ENCODE measurements at regions not wholly inside any gene's neighbourhood (a gene's known extent, or its start where the extent isn't known, plus 50 kb on each side); places are given as distances from the start of the nearest gene placed in this dataset.
"Not testable (repeated sequence)": the region's sequence is repeated elsewhere in the genome, so short reads cannot be mapped to it uniquely, and the experiment has no call there.

- not testable (repeated sequence) for H3K36me3 ChIP-seq (ENCODE audit: insufficient read depth, low read length); H2AFZ ChIP-seq (ENCODE audit: low read length); H3K27ac ChIP-seq (ENCODE audit: low read length); H3K4me3 ChIP-seq (ENCODE audit: low read length); H3K27me3 ChIP-seq (ENCODE audit: low read length); H3K4me1 ChIP-seq (ENCODE audit: low read length); DNase-seq; H4K20me1 ChIP-seq (ENCODE audit: insufficient read depth, low read depth, low read length); H3K4me2 ChIP-seq (ENCODE audit: low read depth, low read length, poor library complexity, severe bottlenecking); H3K9me2 ChIP-seq (replicated peaks; ENCODE audit: insufficient read depth, low read length); H3K79me2 ChIP-seq (ENCODE audit: low read length); H3K9me3 ChIP-seq (ENCODE audit: low read length); H3K9ac ChIP-seq (ENCODE audit: low read length)
Measured at GRCh38 chr6:57708061-57708460, 390.6 kb downstream of the PRIM2 start.

- not testable (repeated sequence) for H3K9ac ChIP-seq (ENCODE audit: low read length); H3K9me2 ChIP-seq (replicated peaks; ENCODE audit: insufficient read depth, low read length); H4K20me1 ChIP-seq (ENCODE audit: insufficient read depth, low read depth, low read length); H3K4me3 ChIP-seq (ENCODE audit: low read length); DNase-seq; H3K79me2 ChIP-seq (ENCODE audit: low read length); H3K4me1 ChIP-seq (ENCODE audit: low read length); H2AFZ ChIP-seq (ENCODE audit: low read length); H3K4me2 ChIP-seq (ENCODE audit: low read depth, low read length, poor library complexity, severe bottlenecking); H3K36me3 ChIP-seq (ENCODE audit: insufficient read depth, low read length); H3K27ac ChIP-seq (ENCODE audit: low read length); H3K27me3 ChIP-seq (ENCODE audit: low read length); H3K9me3 ChIP-seq (ENCODE audit: low read length)
Measured at GRCh38 chr6:57722546-57722945, 405.1 kb downstream of the PRIM2 start.

DNA sequence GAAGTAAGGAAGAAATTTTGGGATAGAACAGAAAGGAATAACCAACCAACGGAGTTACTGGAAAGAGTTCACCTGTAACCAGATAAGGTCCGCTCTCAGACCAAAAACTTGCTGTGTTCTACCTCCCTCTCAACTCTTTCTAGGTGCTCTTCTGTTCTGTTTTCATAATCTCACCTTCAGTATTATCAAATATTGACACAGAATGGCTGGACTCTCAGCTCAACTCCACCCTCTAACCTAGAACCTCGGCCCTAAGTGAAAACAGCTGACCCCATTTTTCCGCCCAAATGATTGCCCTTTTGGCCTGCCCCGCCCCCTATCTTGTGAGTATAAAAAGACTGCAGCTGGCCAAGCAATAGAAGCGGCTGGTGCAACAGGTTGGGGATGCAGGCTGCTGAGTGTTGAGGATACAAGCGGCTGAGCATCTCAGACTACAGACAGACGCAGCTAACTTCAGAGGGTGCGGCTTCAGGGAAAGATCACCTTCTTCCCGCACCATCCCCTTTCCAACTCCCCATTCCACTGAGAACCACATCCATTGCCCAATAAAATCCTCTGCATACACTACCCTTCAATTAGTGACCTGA is 406.5 kb downstream of the PRIM2 start:
- H3K27me3 ChIP-seq (ENCODE audit: low read length); DNase-seq; H3K79me2 ChIP-seq (ENCODE audit: low read length); H3K27ac ChIP-seq (ENCODE audit: low read length); H3K9me2 ChIP-seq (replicated peaks; ENCODE audit: insufficient read depth, low read length); H3K36me3 ChIP-seq (ENCODE audit: insufficient read depth, low read length); H3K4me1 ChIP-seq (ENCODE audit: low read length); H3K4me3 ChIP-seq (ENCODE audit: low read length); H2AFZ ChIP-seq (ENCODE audit: low read length); H4K20me1 ChIP-seq (ENCODE audit: insufficient read depth, low read depth, low read length); H3K9me3 ChIP-seq (ENCODE audit: low read length); H3K4me2 ChIP-seq (ENCODE audit: low read depth, low read length, poor library complexity, severe bottlenecking); H3K9ac ChIP-seq (ENCODE audit: low read length): not testable (repeated sequence)

- not testable (repeated sequence) for H3K4me2 ChIP-seq (ENCODE audit: low read depth, low read length, poor library complexity, severe bottlenecking); H3K27ac ChIP-seq (ENCODE audit: low read length); H3K79me2 ChIP-seq (ENCODE audit: low read length); H2AFZ ChIP-seq (ENCODE audit: low read length); H4K20me1 ChIP-seq (ENCODE audit: insufficient read depth, low read depth, low read length); H3K4me3 ChIP-seq (ENCODE audit: low read length); H3K9me2 ChIP-seq (replicated peaks; ENCODE audit: insufficient read depth, low read length); H3K4me1 ChIP-seq (ENCODE audit: low read length); H3K36me3 ChIP-seq (ENCODE audit: insufficient read depth, low read length); DNase-seq; H3K27me3 ChIP-seq (ENCODE audit: low read length); H3K9ac ChIP-seq (ENCODE audit: low read length); H3K9me3 ChIP-seq (ENCODE audit: low read length)
Measured at GRCh38 chr6:57729407-57729806, 412.0 kb downstream of the PRIM2 start.

GRCh38 chr6:57730726-57731125 is 413.3 kb downstream of the PRIM2 start:
- not testable (repeated sequence) for H4K20me1 ChIP-seq (ENCODE audit: insufficient read depth, low read depth, low read length); H3K36me3 ChIP-seq (ENCODE audit: insufficient read depth, low read length); H3K9me3 ChIP-seq (ENCODE audit: low read length); H3K27ac ChIP-seq (ENCODE audit: low read length); H3K27me3 ChIP-seq (ENCODE audit: low read length); H3K9me2 ChIP-seq (replicated peaks; ENCODE audit: insufficient read depth, low read length); H2AFZ ChIP-seq (ENCODE audit: low read length); H3K4me1 ChIP-seq (ENCODE audit: low read length); H3K9ac ChIP-seq (ENCODE audit: low read length); H3K4me3 ChIP-seq (ENCODE audit: low read length); H3K4me2 ChIP-seq (ENCODE audit: low read depth, low read length, poor library complexity, severe bottlenecking); DNase-seq; H3K79me2 ChIP-seq (ENCODE audit: low read length)

GRCh38 chr6:57747716-57748115 is 430.3 kb downstream of the PRIM2 start:
- H3K27me3 ChIP-seq (ENCODE audit: low read length); H3K9me3 ChIP-seq (ENCODE audit: low read length); H3K27ac ChIP-seq (ENCODE audit: low read length); H3K4me3 ChIP-seq (ENCODE audit: low read length); H3K4me1 ChIP-seq (ENCODE audit: low read length); H4K20me1 ChIP-seq (ENCODE audit: insufficient read depth, low read depth, low read length); H3K9me2 ChIP-seq (replicated peaks; ENCODE audit: insufficient read depth, low read length); H3K4me2 ChIP-seq (ENCODE audit: low read depth, low read length, poor library complexity, severe bottlenecking); H2AFZ ChIP-seq (ENCODE audit: low read length); H3K36me3 ChIP-seq (ENCODE audit: insufficient read depth, low read length); H3K9ac ChIP-seq (ENCODE audit: low read length); DNase-seq; H3K79me2 ChIP-seq (ENCODE audit: low read length): not testable (repeated sequence)

DNA sequence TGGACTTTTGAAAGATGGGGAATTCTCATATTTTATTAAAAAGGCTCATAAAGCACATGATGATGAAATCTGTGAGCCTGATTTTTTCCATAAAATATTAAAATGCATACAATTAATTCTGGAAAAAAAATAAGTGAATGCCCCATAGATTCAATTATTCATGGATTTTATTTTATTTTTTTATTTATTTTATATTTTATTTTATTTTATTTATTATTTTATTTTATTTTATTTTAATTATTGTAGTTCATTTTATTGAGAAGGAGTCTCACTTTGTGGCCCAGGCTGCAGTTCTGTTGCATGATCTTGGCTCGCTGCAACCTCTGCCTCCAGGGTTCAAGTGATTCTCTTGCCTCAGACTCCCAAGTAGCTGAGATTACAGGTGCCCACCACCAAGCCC is 442.4 kb downstream of the PRIM2 start:
- H3K9ac ChIP-seq (ENCODE audit: low read length); H3K79me2 ChIP-seq (ENCODE audit: low read length); H4K20me1 ChIP-seq (ENCODE audit: insufficient read depth, low read depth, low read length); H3K4me3 ChIP-seq (ENCODE audit: low read length); H3K27me3 ChIP-seq (ENCODE audit: low read length); DNase-seq; H3K9me3 ChIP-seq (ENCODE audit: low read length); H3K36me3 ChIP-seq (ENCODE audit: insufficient read depth, low read length); H2AFZ ChIP-seq (ENCODE audit: low read length); H3K27ac ChIP-seq (ENCODE audit: low read length); H3K4me2 ChIP-seq (ENCODE audit: low read depth, low read length, poor library complexity, severe bottlenecking); H3K9me2 ChIP-seq (replicated peaks; ENCODE audit: insufficient read depth, low read length); H3K4me1 ChIP-seq (ENCODE audit: low read length): not testable (repeated sequence)

DNA sequence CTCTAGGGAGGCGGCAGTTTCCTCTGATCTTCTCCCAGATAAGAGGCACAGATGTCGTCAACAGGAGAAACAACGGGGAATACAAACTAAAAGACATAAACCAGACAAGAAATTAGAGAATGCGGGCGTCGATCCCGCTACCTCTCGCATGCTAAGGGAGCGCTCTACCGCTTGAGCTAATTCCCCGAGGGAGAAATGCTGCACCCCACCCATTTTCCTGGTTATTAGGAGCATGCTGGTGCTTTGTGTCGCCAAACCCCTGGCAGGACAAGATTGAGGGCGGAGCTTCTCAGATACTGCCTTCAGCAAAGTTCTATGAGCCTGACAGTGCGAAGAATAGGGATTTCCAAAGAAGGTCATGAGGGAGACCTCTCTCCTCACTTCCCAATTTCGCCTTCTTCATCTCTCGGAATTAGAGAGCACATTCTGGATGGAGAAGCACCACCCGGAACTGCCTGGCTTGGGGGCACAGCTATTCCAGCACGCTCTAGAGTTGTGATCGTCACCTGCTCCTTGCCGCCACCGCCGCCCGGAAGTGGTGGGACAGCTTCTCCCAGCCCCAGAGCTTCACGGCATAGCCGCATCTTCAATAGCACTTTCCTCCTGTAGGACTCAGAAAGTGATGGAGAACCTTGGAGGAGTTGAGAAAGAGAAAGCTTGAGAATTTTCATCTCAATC is 475.4 kb downstream of the PRIM2 start:
- H3K9me3 ChIP-seq (ENCODE audit: low read length); DNase-seq; H3K4me2 ChIP-seq (ENCODE audit: low read depth, low read length, poor library complexity, severe bottlenecking); H3K79me2 ChIP-seq (ENCODE audit: low read length); H3K4me1 ChIP-seq (ENCODE audit: low read length); H3K27me3 ChIP-seq (ENCODE audit: low read length); H2AFZ ChIP-seq (ENCODE audit: low read length); H3K9ac ChIP-seq (ENCODE audit: low read length); H3K27ac ChIP-seq (ENCODE audit: low read length); H3K4me3 ChIP-seq (ENCODE audit: low read length); H4K20me1 ChIP-seq (ENCODE audit: insufficient read depth, low read depth, low read length); H3K36me3 ChIP-seq (ENCODE audit: insufficient read depth, low read length); H3K9me2 ChIP-seq (replicated peaks; ENCODE audit: insufficient read depth, low read length): not testable (repeated sequence)

DNA sequence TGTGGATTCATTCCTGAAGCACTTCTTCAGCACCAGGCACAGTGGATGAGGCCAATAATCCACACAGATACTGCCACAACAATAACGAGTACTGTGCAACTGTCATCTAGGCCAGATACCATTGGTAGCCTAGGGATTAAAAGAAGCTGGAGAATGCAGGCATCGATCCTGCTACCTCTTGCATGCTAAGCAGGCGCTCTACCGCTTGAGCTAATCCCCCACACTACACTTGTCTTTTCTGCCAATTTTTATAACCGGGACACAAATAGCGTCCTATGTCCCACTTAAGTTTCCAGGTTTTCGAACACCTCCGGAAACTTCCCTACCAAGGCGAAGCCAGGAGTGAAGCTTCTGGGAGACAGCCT is 475.9 kb downstream of the PRIM2 start:
- not testable (repeated sequence) for H3K27me3 ChIP-seq (ENCODE audit: low read length)

More for the DNA sequence above, 475.9 kb downstream of the PRIM2 start:
- not testable (repeated sequence) for H3K4me3 ChIP-seq (ENCODE audit: low read length); H3K36me3 ChIP-seq (ENCODE audit: insufficient read depth, low read length); H3K27ac ChIP-seq (ENCODE audit: low read length); H3K9me3 ChIP-seq (ENCODE audit: low read length); H3K9me2 ChIP-seq (replicated peaks; ENCODE audit: insufficient read depth, low read length); H4K20me1 ChIP-seq (ENCODE audit: insufficient read depth, low read depth, low read length); DNase-seq; H3K79me2 ChIP-seq (ENCODE audit: low read length); H3K9ac ChIP-seq (ENCODE audit: low read length); H3K4me1 ChIP-seq (ENCODE audit: low read length); H2AFZ ChIP-seq (ENCODE audit: low read length); H3K4me2 ChIP-seq (ENCODE audit: low read depth, low read length, poor library complexity, severe bottlenecking)
